Activated CD4-positive, CD25-positive, alpha-beta regulatory T cell treated with anti-CD3 and anti-CD28 coated beads, Interleukin-2, amount 50 U/mL, for 72 hours (primary cell): ENCODE measurements at regions not wholly inside any gene's neighbourhood (a gene's known extent, or its start where the extent isn't known, plus 50 kb on each side); places are given as distances from the start of the nearest gene placed in this dataset.

Experiments used
- DNase-seq: peaks from one replicate; pipeline ENCODE4 v3.0.0; 2021

DNA sequence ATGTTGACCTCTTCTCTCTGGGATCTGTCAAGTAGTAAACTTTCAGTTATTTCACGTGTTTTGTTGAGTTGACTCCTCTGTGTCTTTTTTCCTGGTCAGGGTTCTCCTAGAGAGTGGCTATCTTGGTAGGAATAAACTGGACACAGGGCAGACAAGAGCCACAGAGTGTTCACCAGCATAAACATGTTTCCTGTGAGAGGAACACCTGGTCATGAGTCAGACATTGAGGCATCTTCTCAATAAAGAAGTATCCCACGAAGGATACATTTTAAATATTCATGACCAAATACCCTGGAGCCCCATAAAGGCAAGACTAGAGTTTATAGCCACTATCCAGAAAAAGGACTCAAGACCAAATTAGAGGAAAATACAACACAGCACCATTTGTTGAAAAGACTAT, 269.7 kb upstream of the ZNF521 start:
- DNase-seq, result no peak

DNA sequence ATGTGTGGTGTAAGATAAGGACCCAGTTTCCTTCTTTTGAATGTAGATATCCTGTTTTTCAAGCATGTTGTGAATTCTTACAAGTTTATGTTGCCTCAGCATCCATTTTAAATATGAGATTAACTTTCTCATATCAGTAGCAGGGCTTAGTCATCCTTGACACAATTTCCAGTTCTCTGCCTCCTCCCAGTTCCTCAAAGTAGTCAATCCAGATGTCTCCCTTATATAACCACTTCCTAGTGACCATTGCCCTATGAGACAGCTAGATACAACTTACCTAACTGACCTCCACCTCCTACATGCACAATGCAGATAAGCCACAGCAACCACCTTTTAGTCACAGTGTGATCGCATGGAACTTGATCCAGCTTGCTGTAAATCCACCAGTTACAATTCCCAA, 269.2 kb upstream of the ZNF521 start:
- DNase-seq, result no peak

DNA sequence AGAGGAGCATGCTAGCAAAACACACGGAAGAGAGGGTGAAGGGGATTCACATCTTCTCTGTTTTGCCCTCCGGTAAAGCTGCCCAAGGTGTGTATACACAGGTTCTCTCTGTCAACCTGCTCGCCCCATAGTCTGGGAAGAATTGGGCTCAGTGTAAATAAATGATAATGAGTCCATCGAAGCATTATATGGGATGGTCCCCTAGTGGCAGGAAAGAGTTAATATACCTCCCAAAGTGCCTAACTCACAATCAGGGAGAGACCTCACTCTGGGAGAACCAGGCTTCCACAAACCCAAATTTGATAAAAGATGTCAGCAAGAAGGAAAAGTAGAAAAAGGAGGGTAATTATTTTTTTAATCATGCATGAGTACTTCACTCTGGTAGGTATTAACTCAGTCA, 262.2 kb upstream of the ZNF521 start:
- DNase-seq, result no peak

DNA sequence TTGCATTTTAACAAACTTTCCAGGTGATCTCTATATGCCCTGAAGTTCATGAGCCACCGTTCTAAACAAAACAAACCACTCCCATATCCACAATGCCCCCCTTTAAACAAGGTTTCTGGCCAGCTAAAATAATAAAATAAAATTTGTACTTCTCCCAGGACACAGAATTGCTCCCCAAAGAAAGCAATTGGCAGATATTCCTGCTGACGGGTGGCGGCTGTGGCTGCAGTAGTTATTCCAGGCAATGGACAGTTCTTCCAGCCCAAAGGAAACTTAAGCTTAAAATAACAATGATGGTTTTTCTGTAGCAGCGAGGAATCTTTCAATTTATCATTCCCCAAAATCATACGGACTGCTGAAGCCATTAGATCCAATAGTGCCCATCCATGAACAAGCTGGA, 260.5 kb upstream of the ZNF521 start:
- no peak for DNase-seq

GRCh38 chr18:25608091-25608490, 256.1 kb upstream of the ZNF521 start:
- DNase-seq, result no peak

DNA sequence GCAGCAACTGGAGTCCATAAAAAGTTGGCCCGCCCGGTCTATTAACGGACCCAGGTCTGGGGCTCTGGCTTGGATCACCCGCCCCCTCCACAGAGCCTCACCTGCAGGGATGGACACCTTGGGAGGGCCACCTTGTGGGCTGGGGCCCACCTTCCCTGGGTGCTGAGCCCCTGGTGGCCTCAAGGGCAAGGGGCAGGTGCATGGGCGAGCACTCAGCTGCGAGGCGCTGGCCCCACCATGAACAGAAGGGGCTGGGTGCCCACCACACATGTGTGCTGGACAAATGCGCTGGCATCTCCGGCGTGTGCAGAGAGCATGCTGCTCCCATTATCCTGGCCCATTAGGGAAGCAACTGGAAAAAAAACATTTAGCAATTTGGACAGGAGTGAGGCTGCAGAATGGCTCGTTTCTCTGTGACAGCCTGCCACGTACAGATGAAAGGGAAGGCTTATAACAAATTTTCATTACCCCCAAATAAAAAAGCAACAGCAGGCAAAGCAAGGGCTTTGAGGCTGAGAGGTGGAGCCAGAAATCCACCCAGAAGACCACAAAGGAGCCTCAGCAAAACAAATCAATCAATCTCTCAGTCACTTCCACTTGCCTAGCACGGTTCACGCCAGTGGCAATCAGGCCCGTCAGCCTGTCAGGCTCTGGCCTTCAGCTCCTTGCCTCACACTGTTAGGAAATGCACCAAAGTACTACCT, 253.1 kb upstream of the ZNF521 start:
- DNase-seq, result no peak

- no peak for DNase-seq
These were observed 252.4 kb upstream of the ZNF521 start for GRCh38 chr18:25604196-25604893.

GRCh38 chr18:25599443-25599842, 247.5 kb upstream of the ZNF521 start:
- DNase-seq, result no peak

GRCh38 chr18:25597476-25597875, 245.5 kb upstream of the ZNF521 start:
- no peak for DNase-seq

DNA sequence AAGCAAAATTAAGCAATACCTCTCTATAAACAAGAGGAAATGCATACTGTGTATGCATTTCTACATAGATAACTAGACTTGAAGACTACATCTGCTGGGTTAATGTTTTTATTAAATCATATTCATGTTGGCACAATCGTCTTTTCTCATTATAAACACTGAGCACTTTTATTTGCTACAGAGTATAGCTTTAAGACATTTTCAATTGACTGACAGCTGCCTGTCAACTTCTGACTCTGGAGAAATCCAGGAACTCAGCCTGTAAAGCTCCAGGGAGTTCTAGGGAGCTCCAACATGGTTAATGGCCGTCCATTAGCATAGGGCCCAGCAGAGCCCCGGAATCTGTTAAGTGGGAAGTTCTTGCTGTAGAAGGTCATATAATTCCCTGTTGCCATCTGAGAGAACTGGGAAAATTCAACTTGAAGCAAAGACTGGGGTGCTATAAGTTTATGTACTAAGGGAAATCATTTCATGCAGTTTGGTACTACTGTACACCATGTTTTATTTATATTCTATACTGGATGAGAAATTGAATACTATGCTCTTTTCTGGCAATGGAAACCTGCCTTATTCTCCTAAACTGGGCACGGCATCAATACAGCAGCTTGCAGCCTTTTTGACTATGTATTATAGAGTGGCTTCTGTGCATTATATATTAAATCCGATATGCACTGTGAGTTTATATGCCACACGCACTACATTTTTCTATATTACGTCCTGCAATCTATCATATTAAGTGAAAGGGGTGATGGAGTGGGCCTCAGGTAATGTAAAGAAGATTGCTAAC, 243.5 kb upstream of the ZNF521 start:
- DNase-seq, result no peak

GRCh38 chr18:25594351-25594750, 242.4 kb upstream of the ZNF521 start:
- no peak for DNase-seq

DNA sequence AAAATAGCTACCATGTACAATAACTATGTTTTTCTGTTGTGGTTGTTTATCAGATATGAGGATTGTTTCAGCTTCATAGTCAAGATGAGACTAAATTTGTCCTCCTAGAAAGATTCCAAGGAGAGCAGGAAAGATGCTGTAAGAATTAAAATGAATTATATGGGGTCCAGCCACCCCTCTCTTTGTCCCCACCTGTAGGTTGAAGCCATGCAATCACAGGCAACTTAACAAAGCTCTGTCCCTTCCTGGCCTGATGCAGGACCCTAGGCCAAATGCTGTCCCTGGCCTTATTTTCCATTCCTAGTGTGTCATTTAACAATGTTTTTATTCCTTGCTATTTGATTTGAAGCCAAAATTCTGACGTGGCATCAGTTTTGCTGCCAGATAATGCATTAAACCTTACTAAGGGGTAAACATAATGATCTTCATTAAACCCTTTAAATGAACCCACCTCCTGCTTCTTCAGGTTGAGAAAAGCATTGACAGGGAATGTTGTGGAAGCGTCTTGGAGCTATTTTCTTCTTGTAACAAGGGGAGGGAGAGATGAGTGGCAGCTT, 240.9 kb upstream of the ZNF521 start:
- DNase-seq, result no peak

- no peak for DNase-seq
These were observed 238.5 kb upstream of the ZNF521 start for GRCh38 chr18:25590456-25590855.

GRCh38 chr18:25587545-25587944, 235.6 kb upstream of the ZNF521 start:
- no peak for DNase-seq

GRCh38 chr18:25568986-25569385, 217.0 kb upstream of the ZNF521 start:
- DNase-seq, result no peak

- no peak for DNase-seq
These were observed 212.1 kb upstream of the ZNF521 start for GRCh38 chr18:25563816-25564683.

DNA sequence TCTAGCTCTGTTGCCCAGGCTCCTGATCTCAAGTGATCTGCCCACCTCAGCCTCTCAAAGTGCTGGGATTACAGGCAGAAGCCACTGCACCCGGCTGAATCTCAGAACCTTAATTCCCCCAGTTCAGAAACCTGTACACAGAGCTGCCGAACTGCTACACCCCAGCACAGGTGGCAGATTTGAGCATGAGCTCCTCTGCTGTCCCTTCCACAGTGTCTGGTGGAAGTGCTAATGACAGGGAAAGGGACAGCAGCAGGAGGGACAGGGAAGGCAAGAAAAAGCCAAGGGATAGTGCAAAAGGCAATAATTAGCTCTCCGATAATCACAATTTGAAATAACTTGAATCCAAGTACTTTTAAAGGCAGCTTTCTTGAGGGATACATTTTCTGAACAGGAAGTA, 211.4 kb upstream of the ZNF521 start:
- no peak for DNase-seq

DNA sequence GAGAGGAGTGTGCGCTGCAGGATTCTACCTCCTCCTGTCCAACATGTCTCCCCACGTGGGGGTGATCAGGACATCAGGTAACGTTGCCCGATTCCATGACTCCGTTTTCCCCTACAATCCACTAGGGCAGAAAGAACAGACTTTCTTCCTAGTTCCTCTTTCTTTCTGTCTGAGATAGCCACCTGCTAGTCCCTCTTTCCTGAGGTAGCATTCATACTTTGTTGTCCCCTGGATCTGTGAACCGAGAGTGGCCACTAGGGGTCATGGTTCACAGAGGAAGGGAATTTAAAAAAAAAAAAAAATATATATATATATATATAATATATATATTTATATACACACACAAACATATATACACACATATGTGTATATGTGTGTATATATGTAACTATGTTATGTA, 210.0 kb upstream of the ZNF521 start:
- DNase-seq, result no peak

DNA sequence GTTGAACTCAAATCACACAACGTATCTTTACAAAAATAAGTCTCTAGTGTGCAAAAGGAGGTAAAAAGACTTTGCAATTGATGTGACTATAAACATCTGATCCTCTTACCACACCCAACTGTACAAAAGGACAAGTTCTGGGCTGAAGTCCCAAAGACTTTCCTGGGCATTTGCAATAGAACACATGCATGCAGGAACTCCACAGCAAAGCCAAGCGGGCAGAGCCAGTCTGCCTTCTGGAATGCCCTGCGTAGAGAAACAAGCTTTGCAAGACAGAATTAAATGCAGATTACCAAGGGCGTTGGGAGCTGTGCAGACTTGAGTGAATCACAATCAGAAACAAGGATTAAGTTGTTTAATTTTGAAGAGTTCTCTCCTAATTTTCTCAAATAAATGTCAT, 208.4 kb upstream of the ZNF521 start:
- DNase-seq, result no peak

DNA sequence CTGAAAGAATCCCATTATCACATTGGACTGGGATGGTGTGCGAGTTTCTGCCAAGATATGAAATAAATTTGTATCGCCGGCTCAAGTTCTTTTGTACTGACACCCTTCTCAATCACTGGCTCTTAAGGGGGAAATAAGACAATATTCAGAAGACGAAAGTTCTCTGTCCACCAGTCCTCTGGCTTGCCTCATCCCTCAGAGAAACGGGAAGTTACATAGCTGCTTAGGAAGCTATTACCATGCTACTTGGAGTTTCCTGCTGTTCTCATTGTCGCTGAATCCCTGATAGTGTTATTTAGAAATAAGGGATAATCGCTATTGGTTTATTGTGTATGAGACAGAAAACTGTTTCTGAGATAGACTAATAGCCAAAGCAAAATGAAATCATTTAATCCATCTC, 205.0 kb upstream of the ZNF521 start:
- no peak for DNase-seq

GRCh38 chr18:25553631-25554263, 201.8 kb upstream of the ZNF521 start:
- no peak for DNase-seq
